ENCODE measurements at regions not wholly inside any gene's neighbourhood (a gene's known extent, or its start where the extent isn't known, plus 50 kb on each side); places are given as distances from the start of the nearest gene placed in this dataset.

DNA sequence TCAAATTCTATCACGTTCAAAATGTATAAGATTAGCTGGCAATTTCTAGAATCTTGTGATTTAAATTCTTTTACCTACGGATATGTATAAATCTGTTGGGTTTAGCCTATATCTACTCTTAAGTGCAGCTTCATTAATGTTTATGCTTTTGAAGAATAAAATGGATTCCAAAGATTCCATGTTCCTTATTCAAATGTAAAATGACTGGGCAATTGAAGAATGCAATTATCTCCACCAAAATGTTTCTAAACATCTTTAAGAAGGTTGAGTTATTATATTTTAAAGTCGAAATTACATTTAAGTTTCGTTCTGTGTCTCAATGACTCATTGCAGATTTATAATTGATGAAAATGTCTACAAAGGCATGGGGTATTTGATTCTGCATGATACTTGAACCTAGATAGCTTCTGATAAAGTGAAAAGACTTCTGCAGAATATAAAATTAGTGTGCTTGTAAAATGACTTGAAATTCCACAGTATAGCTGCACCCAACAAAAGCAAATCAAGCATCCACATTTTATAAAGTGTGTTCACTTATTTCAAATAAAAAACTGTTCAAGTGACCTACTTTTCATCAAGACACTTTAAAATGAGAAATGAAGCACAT is 697.0 kb upstream of the PCDH15 start:
- H3K4me1 ChIP-seq (ENCODE audit: low read depth) = no peaks in the 10 kb centered on the region
- H3K27me3 ChIP-seq = no peaks in the 10 kb centered on the region
- H3K27ac ChIP-seq = no peak overlapping the region
- H3K36me3 ChIP-seq = no peaks in the 10 kb centered on the region
- TF ChIP-seq, protein P1, sequence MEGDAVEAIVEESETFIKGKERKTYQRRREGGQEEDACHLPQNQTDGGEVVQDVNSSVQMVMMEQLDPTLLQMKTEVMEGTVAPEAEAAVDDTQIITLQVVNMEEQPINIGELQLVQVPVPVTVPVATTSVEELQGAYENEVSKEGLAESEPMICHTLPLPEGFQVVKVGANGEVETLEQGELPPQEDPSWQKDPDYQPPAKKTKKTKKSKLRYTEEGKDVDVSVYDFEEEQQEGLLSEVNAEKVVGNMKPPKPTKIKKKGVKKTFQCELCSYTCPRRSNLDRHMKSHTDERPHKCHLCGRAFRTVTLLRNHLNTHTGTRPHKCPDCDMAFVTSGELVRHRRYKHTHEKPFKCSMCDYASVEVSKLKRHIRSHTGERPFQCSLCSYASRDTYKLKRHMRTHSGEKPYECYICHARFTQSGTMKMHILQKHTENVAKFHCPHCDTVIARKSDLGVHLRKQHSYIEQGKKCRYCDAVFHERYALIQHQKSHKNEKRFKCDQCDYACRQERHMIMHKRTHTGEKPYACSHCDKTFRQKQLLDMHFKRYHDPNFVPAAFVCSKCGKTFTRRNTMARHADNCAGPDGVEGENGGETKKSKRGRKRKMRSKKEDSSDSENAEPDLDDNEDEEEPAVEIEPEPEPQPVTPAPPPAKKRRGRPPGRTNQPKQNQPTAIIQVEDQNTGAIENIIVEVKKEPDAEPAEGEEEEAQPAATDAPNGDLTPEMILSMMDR (IDR thresholded peaks at IDR 0.05; ENCODE audit: low read depth, low read length) = no peak
- DNase-seq (ENCODE audit: low read depth in 1 of 2, low spot score in 1 of 2) = no peak
- H3K9me3 ChIP-seq (ENCODE audit: low read depth) = no peaks in the 10 kb centered on the region
- H3K4me3 ChIP-seq = no peak overlapping the region

GRCh38 chr10:55495555-55495954 is 694.5 kb upstream of the PCDH15 start:
- no peaks in the 10 kb centered on the region for H3K9me3 ChIP-seq (ENCODE audit: low read depth)
- DNase-seq (ENCODE audit: low read depth in 1 of 2, low spot score in 1 of 2) = no peak
- H3K4me1 ChIP-seq (ENCODE audit: low read depth) = no peaks in the 10 kb centered on the region
- H3K27me3 ChIP-seq = no peaks in the 10 kb centered on the region
- H3K27ac ChIP-seq = no peak overlapping the region
- no peaks in the 10 kb centered on the region for H3K36me3 ChIP-seq
- no peak overlapping the region for H3K4me3 ChIP-seq
- TF ChIP-seq, protein P1 (IDR thresholded peaks at IDR 0.05; ENCODE audit: low read depth, low read length) = no peak

- no peaks in the 10 kb centered on the region for H3K4me1 ChIP-seq (ENCODE audit: low read depth)
- TF ChIP-seq, protein P1 (IDR thresholded peaks at IDR 0.05; ENCODE audit: low read depth, low read length) = no peak
- H3K36me3 ChIP-seq = no peaks in the 10 kb centered on the region
- DNase-seq (ENCODE audit: low read depth in 1 of 2, low spot score in 1 of 2) = no peak
- no peaks in the 10 kb centered on the region for H3K9me3 ChIP-seq (ENCODE audit: low read depth)
- H3K4me3 ChIP-seq = no peak overlapping the region
- H3K27me3 ChIP-seq = no peaks in the 10 kb centered on the region
- H3K27ac ChIP-seq = no peak overlapping the region
These were observed 690.7 kb upstream of the PCDH15 start for GRCh38 chr10:55491712-55492111.

DNA sequence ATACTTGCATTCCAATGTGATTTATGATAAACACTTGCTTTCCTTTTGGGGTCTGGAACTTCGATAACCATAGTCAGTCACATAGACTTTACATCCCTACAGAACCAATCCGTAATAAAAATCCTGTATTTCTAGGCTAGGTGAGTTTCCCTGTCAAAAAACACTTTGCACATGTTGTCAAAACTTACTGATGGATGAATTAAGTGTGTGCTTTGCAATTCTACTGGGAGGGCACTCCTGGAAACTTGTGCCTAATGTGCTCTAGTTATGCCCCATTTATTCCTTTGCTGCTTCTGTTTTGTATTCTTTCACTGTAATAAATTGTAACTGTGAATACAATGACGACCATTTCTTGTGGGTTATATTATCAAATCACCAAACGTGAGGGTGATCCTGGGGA is 684.8 kb upstream of the PCDH15 start:
- no peak overlapping the region for H3K27ac ChIP-seq
- no peaks in the 10 kb centered on the region for H3K27me3 ChIP-seq
- no peaks in the 10 kb centered on the region for H3K36me3 ChIP-seq
- no peak for DNase-seq (ENCODE audit: low read depth in 1 of 2, low spot score in 1 of 2)
- no peaks in the 10 kb centered on the region for H3K4me1 ChIP-seq (ENCODE audit: low read depth)
- H3K4me3 ChIP-seq = no peak overlapping the region
- TF ChIP-seq, protein P1 (IDR thresholded peaks at IDR 0.05; ENCODE audit: low read depth, low read length) = no peak
- H3K9me3 ChIP-seq (ENCODE audit: low read depth) = no peaks in the 10 kb centered on the region

GRCh38 chr10:55476129-55476528 is 675.1 kb upstream of the PCDH15 start:
- no peaks in the 10 kb centered on the region for H3K9me3 ChIP-seq (ENCODE audit: low read depth)
- TF ChIP-seq, protein P1 (IDR thresholded peaks at IDR 0.05; ENCODE audit: low read depth, low read length) = no peak
- H3K36me3 ChIP-seq = no peaks in the 10 kb centered on the region
- no peaks in the 10 kb centered on the region for H3K4me1 ChIP-seq (ENCODE audit: low read depth)
- DNase-seq (ENCODE audit: low read depth in 1 of 2, low spot score in 1 of 2) = no peak
- no peak overlapping the region for H3K4me3 ChIP-seq
- no peaks in the 10 kb centered on the region for H3K27me3 ChIP-seq
- H3K27ac ChIP-seq = no peak overlapping the region
